ENCODE measurements at regions not wholly inside any gene's neighbourhood (a gene's known extent, or its start where the extent isn't known, plus 50 kb on each side); places are given as distances from the start of the nearest gene placed in this dataset.
"Not testable (repeated sequence)": the region's sequence is repeated elsewhere in the genome, so short reads cannot be mapped to it uniquely, and the experiment has no call there.

DNA sequence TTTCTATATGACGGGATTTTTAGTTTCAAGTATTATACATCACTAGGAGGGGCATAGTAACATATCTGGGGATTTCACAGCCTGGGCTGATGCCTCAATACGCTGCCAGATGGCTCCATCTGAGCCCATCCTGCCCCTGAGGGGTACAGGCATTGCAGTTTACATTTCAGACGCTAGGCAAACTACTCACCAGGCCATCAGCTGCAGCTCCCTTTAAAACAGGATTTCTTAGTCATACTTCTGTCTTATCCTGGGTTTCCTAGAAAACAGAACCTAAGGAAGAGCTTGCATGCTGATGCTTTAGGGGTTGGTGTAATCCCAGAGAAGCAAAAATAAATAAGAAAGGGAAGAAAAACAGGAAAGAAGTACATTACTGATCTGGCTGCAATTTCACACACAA, 372.8 kb upstream of the PIK3R1 start:
- no peak overlapping the region for H3K4me3 Mint-ChIP-seq
- no peak overlapping the region for H3K27ac Mint-ChIP-seq
- H3K36me3 Mint-ChIP-seq (ENCODE audit: low read depth), result no peaks in the 10 kb centered on the region
- intact Hi-C loops (cut with micrococcal nuclease), result no loop called here
- no peaks in the 10 kb centered on the region for H3K9me3 Mint-ChIP-seq
- H3K4me1 Mint-ChIP-seq (ENCODE audit: low read depth), result no peaks in the 10 kb centered on the region
- no peaks in the 10 kb centered on the region for H3K27me3 Mint-ChIP-seq

DNA sequence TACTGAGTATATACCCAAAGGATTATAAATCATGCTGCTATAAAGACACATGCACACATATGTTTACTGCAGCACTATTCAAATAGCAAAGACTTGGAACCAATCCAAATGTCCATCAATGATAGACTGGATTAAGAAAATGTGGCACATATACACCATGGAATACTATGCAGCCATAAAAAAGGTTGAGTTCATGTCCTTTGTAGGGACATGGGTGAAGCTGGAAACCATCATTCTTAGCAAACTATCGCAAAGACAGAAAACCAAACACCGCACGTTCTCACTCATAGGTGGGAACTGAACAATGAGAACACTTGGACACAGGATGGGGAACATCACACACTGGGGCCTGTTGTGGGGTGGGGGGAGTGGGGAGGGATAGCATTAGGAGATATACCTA, 378.3 kb upstream of the PIK3R1 start:
- intact Hi-C loops (cut with micrococcal nuclease); H3K4me3 Mint-ChIP-seq; H3K36me3 Mint-ChIP-seq (ENCODE audit: low read depth); H3K27ac Mint-ChIP-seq; H3K4me1 Mint-ChIP-seq (ENCODE audit: low read depth); H3K27me3 Mint-ChIP-seq: not testable (repeated sequence)
- peaks cover 16% of the 10 kb centered on the region for H3K9me3 Mint-ChIP-seq

DNA sequence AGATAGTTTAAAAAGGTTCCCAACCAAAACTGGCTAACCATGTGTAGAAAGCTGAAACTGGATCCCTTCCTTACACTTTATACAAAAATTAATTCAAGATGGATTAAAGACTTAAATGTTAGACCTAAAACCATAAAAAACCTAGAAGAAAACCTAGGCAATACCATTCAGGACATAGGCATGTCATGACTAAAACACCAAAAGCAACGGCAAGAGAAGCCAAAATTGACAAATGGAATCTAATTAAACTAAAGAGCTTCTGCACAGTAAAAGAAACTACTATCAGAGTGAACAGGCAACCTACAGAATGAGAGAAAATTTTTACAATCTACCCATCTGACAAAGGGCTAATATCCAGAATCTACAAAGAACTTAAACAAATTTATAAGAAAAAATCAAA, 379.1 kb upstream of the PIK3R1 start:
- intact Hi-C loops (cut with micrococcal nuclease); H3K27me3 Mint-ChIP-seq; H3K36me3 Mint-ChIP-seq (ENCODE audit: low read depth); H3K27ac Mint-ChIP-seq; H3K4me3 Mint-ChIP-seq; H3K4me1 Mint-ChIP-seq (ENCODE audit: low read depth): not testable (repeated sequence)
- peaks cover 16% of the 10 kb centered on the region for H3K9me3 Mint-ChIP-seq

DNA sequence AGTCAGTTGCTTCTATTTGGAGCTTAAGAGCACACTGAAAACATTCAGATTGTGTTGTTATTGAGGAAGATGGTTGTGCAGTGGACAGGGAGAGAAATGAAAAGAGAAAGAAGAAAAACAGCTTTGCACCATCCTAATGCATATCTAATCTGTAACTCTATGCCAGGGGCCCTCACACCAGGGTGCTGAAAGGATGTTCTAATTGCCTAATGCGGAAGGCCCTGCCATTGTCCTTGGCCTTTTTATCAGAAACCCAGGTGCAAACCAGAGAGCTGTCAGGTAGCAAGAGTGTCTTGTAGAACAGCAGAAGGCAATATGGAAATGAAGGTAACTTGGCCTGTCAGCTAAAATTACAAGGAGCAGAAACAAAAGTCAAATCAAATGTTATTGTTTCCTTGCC, 384.5 kb upstream of the PIK3R1 start:
- Mint-ChIP-seq H3K9me3 (peaks cover 12% of the 10 kb centered on the region), H3K4me3 (no peak overlapping the region), H3K4me1 (ENCODE audit: low read depth) (no peaks in the 10 kb centered on the region), H3K27me3 (no peaks in the 10 kb centered on the region), H3K36me3 (ENCODE audit: low read depth) (no peaks in the 10 kb centered on the region), H3K27ac (no peak overlapping the region)
- intact Hi-C loops (cut with micrococcal nuclease), result no loop called here

DNA sequence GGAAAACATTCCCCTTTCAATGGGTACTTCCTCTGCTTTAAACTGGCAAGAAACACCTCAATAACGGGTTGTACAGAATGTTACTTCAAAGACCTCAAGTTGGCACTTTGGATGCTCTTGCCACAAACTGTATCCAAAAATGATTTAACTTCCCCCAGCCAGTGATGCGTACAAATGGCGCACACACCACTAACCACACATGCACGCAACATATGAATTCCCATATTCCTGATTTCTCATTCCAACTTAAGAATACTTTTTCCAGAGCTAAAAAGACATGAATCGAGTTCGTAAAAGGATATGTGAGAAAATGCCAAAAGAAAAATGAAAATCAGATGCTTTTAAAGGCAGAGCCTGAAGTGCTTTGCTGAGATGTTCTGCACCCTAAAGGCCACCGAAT, 388.0 kb upstream of the PIK3R1 start:
- H3K9me3 Mint-ChIP-seq, result no peaks in the 10 kb centered on the region
- intact Hi-C loops (cut with micrococcal nuclease), result no loop called here
- no peaks in the 10 kb centered on the region for H3K27me3 Mint-ChIP-seq
- H3K36me3 Mint-ChIP-seq (ENCODE audit: low read depth), result no peaks in the 10 kb centered on the region
- no peaks in the 10 kb centered on the region for H3K4me1 Mint-ChIP-seq (ENCODE audit: low read depth)
- H3K4me3 Mint-ChIP-seq, result no peak overlapping the region
- H3K27ac Mint-ChIP-seq, result no peak overlapping the region

DNA sequence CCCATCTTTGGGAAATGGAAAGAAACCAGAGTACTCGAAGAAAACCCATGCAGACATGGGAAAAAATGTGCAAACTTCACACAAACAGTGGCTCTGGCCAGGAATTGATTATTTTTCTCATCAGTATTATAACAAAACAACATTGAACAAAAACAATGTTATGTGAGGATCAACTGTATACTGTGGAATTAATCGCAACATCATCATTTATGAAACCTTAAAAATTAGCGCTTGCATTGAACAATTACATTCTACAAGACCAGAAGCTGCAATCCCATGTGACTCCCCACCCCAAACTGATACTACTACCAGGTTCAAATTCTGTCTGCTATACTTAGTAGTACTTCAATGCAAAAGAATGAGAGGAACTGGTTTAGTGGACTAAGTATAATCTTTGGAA, 390.7 kb upstream of the PIK3R1 start:
- Mint-ChIP-seq H3K4me3 (no peak overlapping the region), H3K27ac (no peak overlapping the region), H3K36me3 (ENCODE audit: low read depth) (no peaks in the 10 kb centered on the region), H3K4me1 (ENCODE audit: low read depth) (no peaks in the 10 kb centered on the region), H3K9me3 (peaks cover 2% of the 10 kb centered on the region), H3K27me3 (no peaks in the 10 kb centered on the region)
- intact Hi-C loops (cut with micrococcal nuclease), result no loop called here

DNA sequence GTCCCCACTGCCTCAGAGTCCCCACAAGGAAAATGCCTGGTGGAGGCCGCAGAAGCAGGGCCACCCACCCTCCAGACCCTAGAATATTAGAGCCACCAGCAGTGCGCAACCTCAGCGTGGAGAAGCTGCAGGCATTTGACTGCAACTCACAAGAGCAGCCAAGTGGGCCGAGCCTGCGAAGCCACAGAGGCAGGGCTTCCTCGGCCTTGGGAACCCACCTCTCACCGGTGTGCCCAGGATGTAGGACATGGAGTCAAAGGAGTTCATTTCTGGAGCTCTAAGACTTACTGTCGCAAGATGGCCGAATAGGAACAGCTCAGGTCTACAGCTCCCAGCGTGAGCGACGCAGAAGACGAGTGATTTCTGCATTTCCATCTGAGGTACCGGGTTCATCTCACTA, 397.9 kb upstream of the PIK3R1 start:
- intact Hi-C loops (cut with micrococcal nuclease), result no loop called here

DNA sequence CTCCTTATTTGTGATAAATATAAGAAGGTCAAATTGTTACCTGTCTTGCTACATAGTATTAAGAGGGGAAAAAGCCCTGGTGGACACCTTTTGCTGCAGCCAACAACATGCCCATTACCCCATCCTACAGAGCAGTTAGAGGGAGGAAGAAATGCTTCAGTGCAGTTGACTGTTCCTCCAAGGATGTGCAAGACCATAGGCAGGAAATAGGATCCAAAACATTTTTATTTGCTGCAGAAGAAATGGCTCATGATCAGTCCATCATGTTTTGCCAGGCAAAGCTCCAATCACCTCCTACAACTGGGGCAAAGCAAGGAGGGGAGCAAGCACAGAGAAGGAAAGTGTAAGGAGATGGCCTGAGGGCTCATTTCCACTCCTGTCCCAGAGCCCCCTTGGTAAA, 399.1 kb upstream of the PIK3R1 start:
- H3K9me3 Mint-ChIP-seq, result peaks cover 16% of the 10 kb centered on the region
- no peak overlapping the region for H3K4me3 Mint-ChIP-seq
- intact Hi-C loops (cut with micrococcal nuclease), result no loop called here
- no peak overlapping the region for H3K27ac Mint-ChIP-seq
- H3K4me1 Mint-ChIP-seq (ENCODE audit: low read depth), result no peaks in the 10 kb centered on the region
- no peaks in the 10 kb centered on the region for H3K36me3 Mint-ChIP-seq (ENCODE audit: low read depth)
- no peaks in the 10 kb centered on the region for H3K27me3 Mint-ChIP-seq

More for the DNA sequence above, 397.9 kb upstream of the PIK3R1 start:
- no peaks in the 10 kb centered on the region for H3K4me1 Mint-ChIP-seq (ENCODE audit: low read depth)
- peaks cover 16% of the 10 kb centered on the region for H3K9me3 Mint-ChIP-seq
- no peaks in the 10 kb centered on the region for H3K27me3 Mint-ChIP-seq
- H3K27ac Mint-ChIP-seq, result no peak overlapping the region
- H3K36me3 Mint-ChIP-seq (ENCODE audit: low read depth), result no peaks in the 10 kb centered on the region
- H3K4me3 Mint-ChIP-seq, result no peak overlapping the region

DNA sequence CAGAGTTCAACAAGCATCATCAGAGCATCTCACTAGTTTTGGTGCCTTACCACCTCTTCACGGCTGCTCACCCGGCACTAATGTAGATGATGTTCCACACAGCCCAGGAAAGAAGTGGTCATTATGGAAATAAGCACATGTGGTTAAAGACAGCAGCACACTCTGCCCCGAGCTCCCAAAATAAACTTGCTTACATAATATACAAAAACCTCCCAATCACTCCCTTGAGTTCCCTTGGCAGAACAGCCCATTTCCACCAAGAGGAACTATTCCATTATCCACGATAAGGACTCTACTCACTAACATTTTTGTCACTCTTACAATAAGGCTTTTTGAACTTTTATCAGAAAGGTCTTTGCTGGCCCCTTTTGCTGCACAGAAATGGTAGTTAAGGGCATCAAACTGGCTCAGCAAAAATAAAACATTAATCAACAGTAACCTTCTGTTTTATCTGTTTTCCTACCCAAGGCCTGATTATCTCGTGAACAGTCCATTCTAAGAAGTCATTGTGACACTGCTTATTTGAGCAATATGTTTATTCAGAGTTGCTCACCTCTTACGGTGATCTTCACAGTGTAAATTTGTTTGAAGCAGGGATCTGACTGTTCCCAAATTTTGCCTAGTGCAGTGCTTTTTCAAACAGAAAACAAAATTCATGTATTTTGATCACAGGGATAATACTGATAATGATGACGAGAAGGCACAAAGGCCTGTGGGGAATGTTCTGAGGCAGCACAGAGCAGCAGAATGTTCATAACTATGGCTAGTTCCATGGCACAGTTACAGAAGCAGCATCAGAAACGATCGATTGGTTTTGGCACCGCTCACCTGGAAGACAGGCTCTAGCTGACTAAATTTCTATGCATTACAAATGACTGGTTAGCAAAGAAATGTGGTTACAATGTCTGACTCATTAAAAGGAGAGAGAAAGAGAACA, 399.8 kb upstream of the PIK3R1 start:
- Mint-ChIP-seq H3K9me3 (peaks cover 16% of the 10 kb centered on the region), H3K4me1 (ENCODE audit: low read depth) (no peaks in the 10 kb centered on the region), H3K27ac (no peak overlapping the region), H3K36me3 (ENCODE audit: low read depth) (no peaks in the 10 kb centered on the region), H3K4me3 (no peak overlapping the region), H3K27me3 (no peaks in the 10 kb centered on the region)
- intact Hi-C loops (cut with micrococcal nuclease), result no loop called here

DNA sequence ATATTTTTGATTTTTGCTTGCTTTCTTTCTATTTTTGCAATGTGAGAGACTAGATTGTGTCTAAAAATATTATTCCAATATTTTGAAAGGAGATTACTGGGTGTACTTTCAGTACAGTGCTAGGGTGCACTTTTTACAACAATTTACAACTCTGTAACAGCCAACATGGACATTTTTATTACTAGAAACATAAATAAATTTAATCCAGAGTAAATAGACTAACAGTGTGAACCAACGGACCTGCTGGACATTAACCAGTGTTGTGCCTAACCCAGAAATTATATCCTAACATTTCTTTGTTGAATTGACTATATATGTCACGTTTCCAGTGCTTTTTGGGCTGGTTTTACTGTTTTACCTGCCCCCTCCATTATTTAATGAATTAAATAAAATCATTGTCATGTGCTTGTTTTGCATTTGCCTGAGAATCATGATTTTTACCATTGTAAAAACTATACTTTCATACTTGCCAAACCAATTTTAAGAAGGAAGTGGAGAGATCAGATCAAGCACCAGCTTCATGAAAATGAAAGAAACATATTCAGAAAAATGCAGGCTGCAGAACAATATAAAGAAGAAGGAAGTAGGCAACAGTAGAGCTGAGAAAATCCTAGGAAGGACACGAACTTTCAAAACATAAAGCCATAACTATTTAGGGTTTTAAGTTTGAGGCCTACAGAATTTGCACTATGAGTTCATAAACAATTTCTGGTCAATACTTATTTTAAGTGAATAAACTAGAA, 400.8 kb upstream of the PIK3R1 start:
- Mint-ChIP-seq H3K27me3 (no peaks in the 10 kb centered on the region), H3K4me3 (no peak overlapping the region)
- intact Hi-C loops (cut with micrococcal nuclease), result no loop called here

DNA sequence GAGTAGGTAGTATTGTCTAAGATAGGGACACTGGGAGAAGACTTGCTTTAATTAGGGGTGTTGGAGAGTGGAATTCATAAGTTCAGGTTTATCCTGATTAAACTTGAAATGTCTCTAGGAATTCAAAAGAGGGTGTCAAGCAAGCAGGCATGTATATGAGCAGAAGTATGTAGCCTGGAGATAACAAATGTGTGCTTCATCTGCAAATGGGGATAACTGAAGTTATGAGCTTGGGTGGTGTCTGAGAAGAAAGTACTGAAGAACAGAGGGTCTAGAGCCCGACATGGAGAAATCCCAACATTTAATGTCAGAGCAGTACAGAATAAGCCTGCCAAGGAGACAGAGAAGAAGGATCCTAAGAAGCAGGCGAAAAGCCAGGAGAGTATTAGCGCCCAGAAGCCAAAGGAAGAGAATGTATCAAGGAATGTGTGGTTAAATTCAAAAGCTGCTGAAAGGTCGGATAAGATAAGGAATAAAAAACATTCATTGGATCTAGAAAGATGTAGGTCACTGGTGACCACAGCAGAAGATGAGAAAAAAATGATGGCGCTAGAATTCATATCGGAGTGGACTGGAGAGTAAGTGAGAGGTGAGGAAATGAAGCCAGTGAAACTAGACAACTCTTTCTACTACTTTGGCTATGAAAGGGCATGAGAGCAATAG, 401.5 kb upstream of the PIK3R1 start:
- H3K9me3 Mint-ChIP-seq, result peaks cover 5% of the 10 kb centered on the region
- no peaks in the 10 kb centered on the region for H3K27me3 Mint-ChIP-seq
- no peak overlapping the region for H3K4me3 Mint-ChIP-seq
- no peaks in the 10 kb centered on the region for H3K36me3 Mint-ChIP-seq (ENCODE audit: low read depth)
- intact Hi-C loops (cut with micrococcal nuclease), result no loop called here
- H3K27ac Mint-ChIP-seq, result no peak overlapping the region
- H3K4me1 Mint-ChIP-seq (ENCODE audit: low read depth), result no peaks in the 10 kb centered on the region

More for the DNA sequence above, 400.8 kb upstream of the PIK3R1 start:
- no peaks in the 10 kb centered on the region for H3K36me3 Mint-ChIP-seq (ENCODE audit: low read depth)
- peaks cover 12% of the 10 kb centered on the region for H3K9me3 Mint-ChIP-seq
- H3K27ac Mint-ChIP-seq, result no peak overlapping the region
- no peaks in the 10 kb centered on the region for H3K4me1 Mint-ChIP-seq (ENCODE audit: low read depth)

DNA sequence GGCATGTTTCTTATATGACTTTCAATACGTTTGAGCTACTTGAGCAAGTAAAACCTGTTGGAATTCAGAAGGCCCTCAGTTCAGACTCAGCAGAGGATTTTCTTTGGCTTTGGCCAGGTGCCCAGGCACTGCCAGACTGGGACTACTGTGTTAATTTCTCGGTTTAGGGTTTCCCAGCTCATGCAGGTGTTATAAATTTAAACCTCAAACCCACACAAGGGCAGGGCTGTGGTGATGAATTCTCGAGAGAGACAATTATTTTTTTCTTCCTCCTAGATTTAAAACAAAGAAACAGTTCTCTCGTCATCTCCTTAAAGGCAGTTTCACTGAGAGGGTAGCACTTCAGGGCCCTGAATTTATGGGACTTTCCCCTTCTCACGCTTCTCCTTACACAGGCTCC, 406.0 kb upstream of the PIK3R1 start:
- Mint-ChIP-seq H3K4me1 (ENCODE audit: low read depth) (no peaks in the 10 kb centered on the region), H3K27me3 (no peaks in the 10 kb centered on the region), H3K4me3 (no peak overlapping the region), H3K36me3 (ENCODE audit: low read depth) (no peaks in the 10 kb centered on the region), H3K27ac (no peak overlapping the region), H3K9me3 (no peaks in the 10 kb centered on the region)
- intact Hi-C loops (cut with micrococcal nuclease), result no loop called here

DNA sequence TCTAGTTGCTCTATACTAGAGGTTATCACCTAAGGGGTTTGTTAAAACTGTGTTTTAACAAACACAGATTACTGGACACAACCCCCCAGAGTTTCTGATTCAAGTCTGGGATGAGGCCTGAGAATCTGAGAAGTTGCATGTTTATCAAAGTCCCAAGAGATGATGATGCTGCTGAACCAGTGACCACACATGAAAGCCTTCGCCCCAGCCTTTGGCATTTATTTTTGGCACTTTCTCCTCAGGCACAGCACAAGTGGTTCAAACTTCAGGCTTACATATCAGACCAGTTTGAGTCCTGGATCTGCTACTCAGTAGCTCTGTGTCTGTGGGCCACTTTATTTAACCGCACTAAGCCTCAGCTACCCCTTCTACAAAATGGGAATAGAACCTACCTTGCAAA, 407.2 kb upstream of the PIK3R1 start:
- Mint-ChIP-seq H3K27me3 (no peaks in the 10 kb centered on the region), H3K36me3 (ENCODE audit: low read depth) (no peaks in the 10 kb centered on the region), H3K27ac (no peak overlapping the region), H3K4me1 (ENCODE audit: low read depth) (no peaks in the 10 kb centered on the region), H3K9me3 (no peaks in the 10 kb centered on the region), H3K4me3 (no peak overlapping the region)
- intact Hi-C loops (cut with micrococcal nuclease), result no loop called here

DNA sequence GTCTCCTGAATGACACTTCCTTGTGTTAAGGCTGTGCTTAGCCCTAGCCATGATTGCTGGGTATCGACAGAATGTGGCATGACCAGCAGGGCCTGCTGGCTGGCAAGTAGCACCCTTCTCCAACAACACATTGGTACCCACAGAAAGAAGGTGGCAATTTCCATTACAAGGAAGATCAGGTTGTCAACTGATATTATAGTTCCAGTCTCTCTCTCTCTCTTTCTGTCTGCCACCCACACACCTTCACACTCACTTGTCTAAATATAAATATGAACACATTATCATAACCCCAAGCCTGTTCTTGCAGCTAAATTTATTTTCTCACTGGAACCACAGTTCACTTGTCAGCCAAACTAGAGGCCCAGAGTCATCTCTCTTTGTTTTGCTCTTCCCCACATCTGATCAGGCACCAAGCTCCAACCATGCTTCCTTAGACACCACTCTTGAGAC, 408.1 kb upstream of the PIK3R1 start:
- H3K27me3 Mint-ChIP-seq, result no peaks in the 10 kb centered on the region
- no peak overlapping the region for H3K27ac Mint-ChIP-seq
- H3K36me3 Mint-ChIP-seq (ENCODE audit: low read depth), result no peaks in the 10 kb centered on the region
- no peaks in the 10 kb centered on the region for H3K9me3 Mint-ChIP-seq
- intact Hi-C loops (cut with micrococcal nuclease), result no loop called here
- H3K4me3 Mint-ChIP-seq, result no peak overlapping the region
- no peaks in the 10 kb centered on the region for H3K4me1 Mint-ChIP-seq (ENCODE audit: low read depth)
